Suprapubic skin (tissue), 3 donors: ENCODE measurements at regions not wholly inside any gene's neighbourhood (a gene's known extent, or its start where the extent isn't known, plus 50 kb on each side); places are given as distances from the start of the nearest gene placed in this dataset.

ENCODE experiments used
- EP300 ChIP-seq: sonication (generic); formaldehyde crosslinking; IDR thresholded peaks from one replicate; pipeline ENCODE4 v1.6.1; 2017; ENCODE audit warnings: antibody characterized with exemption
- POLR2A ChIP-seq, 2 donors: fragments of 450-650 bp; IDR thresholded peaks; one replicate each; pipeline ENCODE4 v1.6.1; 2017; ENCODE audit warnings: antibody characterized with exemption in 2 of 2, mild to moderate bottlenecking in 2 of 2, moderate library complexity in 2 of 2
- TF ChIP-seq, protein P1 (sequence below), 2 donors: fragments of 200-600 bp in 1 of 2; fragments of 450-650 bp in 1 of 2; sonication (generic) in 1 of 2; IDR thresholded peaks; one replicate each; pipeline ENCODE4 v1.5.1; 2016 to 2019; ENCODE audit warnings: antibody characterized with exemption in 2 of 2, mild to moderate bottlenecking in 1 of 2, moderate library complexity in 1 of 2

DNA sequence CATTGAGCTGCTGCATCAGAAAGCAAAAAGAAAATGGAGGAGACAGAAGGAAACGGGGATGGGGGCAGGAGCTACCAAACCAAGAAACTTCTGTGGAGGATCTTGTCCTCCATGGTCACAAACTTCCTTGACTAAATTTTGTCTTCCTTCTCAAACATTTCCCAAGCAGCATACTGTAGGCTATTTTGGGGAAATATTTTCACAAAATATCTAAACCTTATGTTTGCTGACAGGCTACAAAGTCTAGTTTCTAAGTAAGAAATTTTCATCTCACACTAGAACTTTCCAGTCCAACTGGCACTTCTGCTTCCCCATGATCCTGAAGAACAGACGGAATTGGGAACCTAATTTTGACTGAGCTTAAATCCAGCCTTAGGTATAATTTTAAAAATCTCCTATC, 552.0 kb downstream of the SNAPC1 start:
- TF ChIP-seq, protein P1, sequence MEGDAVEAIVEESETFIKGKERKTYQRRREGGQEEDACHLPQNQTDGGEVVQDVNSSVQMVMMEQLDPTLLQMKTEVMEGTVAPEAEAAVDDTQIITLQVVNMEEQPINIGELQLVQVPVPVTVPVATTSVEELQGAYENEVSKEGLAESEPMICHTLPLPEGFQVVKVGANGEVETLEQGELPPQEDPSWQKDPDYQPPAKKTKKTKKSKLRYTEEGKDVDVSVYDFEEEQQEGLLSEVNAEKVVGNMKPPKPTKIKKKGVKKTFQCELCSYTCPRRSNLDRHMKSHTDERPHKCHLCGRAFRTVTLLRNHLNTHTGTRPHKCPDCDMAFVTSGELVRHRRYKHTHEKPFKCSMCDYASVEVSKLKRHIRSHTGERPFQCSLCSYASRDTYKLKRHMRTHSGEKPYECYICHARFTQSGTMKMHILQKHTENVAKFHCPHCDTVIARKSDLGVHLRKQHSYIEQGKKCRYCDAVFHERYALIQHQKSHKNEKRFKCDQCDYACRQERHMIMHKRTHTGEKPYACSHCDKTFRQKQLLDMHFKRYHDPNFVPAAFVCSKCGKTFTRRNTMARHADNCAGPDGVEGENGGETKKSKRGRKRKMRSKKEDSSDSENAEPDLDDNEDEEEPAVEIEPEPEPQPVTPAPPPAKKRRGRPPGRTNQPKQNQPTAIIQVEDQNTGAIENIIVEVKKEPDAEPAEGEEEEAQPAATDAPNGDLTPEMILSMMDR (IDR thresholded peaks at IDR 0.05) = no peak
- TF ChIP-seq EP300 (no peak), POLR2A (IDR thresholded peaks at IDR 0.05) (no peak)
